K562 (cell line): ENCODE measurements at regions not wholly inside any gene's neighbourhood (a gene's known extent, or its start where the extent isn't known, plus 50 kb on each side); places are given as distances from the start of the nearest gene placed in this dataset.
A peak's percentile ranks its signal among the peaks of the same experiment; 100 is the strongest.

Experiments
- CBX1 ChIP-seq: sonication (generic); IDR thresholded peaks from 2 replicates; pipeline ENCODE4 v1.6.1; 2016; ENCODE audit warnings: antibody characterized with exemption, low read depth, mild to moderate bottlenecking
- DNMT1 ChIP-seq: fragments of 450-650 bp; IDR thresholded peaks from 2 replicates; pipeline ENCODE4 v1.6.1; 2016; ENCODE audit warnings: antibody characterized with exemption, mild to moderate bottlenecking
- ELF1 ChIP-seq: fragments of 200-800 bp; sonication (Bioruptor generic); IDR thresholded peaks from 2 replicates; pipeline ENCODE4 v1.6.1; 2016; ENCODE audit warnings: missing genetic modification characterization, missing compliant biosample characterization
- FOXJ3 ChIP-seq: sonication (generic); formaldehyde crosslinking; IDR thresholded peaks from 2 replicates; pipeline ENCODE4 v1.4.0; 2020; ENCODE audit warnings: mild to moderate bottlenecking, missing genetic modification reagents
- KDM1A ChIP-seq, 2 experiments: fragments of 450-650 bp; IDR thresholded peaks; 2 replicates each; pipeline ENCODE4 v1.6.1; 2016; ENCODE audit warnings: mild to moderate bottlenecking in 2 of 2
- NFIC ChIP-seq: fragments of 450-650 bp; IDR thresholded peaks from 2 replicates; pipeline ENCODE4 v1.6.1; 2017; ENCODE audit warnings: mild to moderate bottlenecking, inconsistent platforms
- NR2C2 ChIP-seq, 2 experiments: fragments of 200-800 bp in 1 of 2; sonication (Bioruptor generic) in 1 of 2; sonication (generic) in 1 of 2; formaldehyde crosslinking in 1 of 2; IDR thresholded peaks; 2 replicates each; pipeline versions ENCODE4 v1.6.1 to v1.8.0; 2016 to 2022; ENCODE audit warnings: mild to moderate bottlenecking in 1 of 2, missing compliant biosample characterization in 1 of 2, missing genetic modification characterization in 1 of 2, missing genetic modification reagents in 1 of 2
- PCBP1 ChIP-seq: fragments of 200-400 bp; formaldehyde crosslinking; IDR thresholded peaks from 2 replicates; pipeline ENCODE4 v1.6.1; 2018; ENCODE audit warnings: mild to moderate bottlenecking, low read depth, low read length; ENCODE audit not compliant: poor library complexity, severe bottlenecking
- SMAD3 ChIP-seq: fragments of 450-650 bp; formaldehyde crosslinking; conservative IDR thresholded peaks from 2 replicates; pipeline ENCODE4 v1.4.0; 2020; ENCODE audit warnings: mild to moderate bottlenecking
- SP1 ChIP-seq: sonication (generic); formaldehyde crosslinking; IDR thresholded peaks from 2 replicates; pipeline ENCODE4 v1.8.1; 2022; ENCODE audit warnings: mild to moderate bottlenecking, missing genetic modification reagents
- SRSF3 ChIP-seq: fragments of 200-400 bp; formaldehyde crosslinking; IDR thresholded peaks from 2 replicates; pipeline ENCODE4 v1.6.1; 2016; ENCODE audit warnings: mild to moderate bottlenecking, low read length, moderate library complexity; ENCODE audit not compliant: insufficient read depth
- ZEB2 ChIP-seq: fragments of 450-650 bp; IDR thresholded peaks from 2 replicates; pipeline ENCODE4 v1.6.1; 2016
- ZNF384 ChIP-seq: IDR thresholded peaks from 2 replicates; pipeline ENCODE4 v1.6.1; 2012; ENCODE audit warnings: low read depth, low read length, improper control_type of control experiment
- ZNF561 ChIP-seq: fragments of 450-650 bp; formaldehyde crosslinking; conservative IDR thresholded peaks from 2 replicates; pipeline ENCODE4 v1.4.0; 2020; ENCODE audit warnings: mild to moderate bottlenecking, moderate library complexity
- ZNF717 ChIP-seq: fragments of 250-450 bp; sonication (Bioruptor Pico); IDR thresholded peaks from 2 replicates; pipeline ENCODE4 v1.5.0; 2021
- TF ChIP-seq, protein P1 (sequence below), 2 experiments: fragments of 450-650 bp in 1 of 2; sonication (generic) in 1 of 2; formaldehyde crosslinking; conservative IDR thresholded peaks; 2 replicates each; pipeline versions ENCODE4 v1.4.0 to v1.8.1; 2020 to 2022; ENCODE audit warnings: mild to moderate bottlenecking in 1 of 2, missing genetic modification reagents in 1 of 2
- TF ChIP-seq, protein P2 (sequence below): fragments of 450-650 bp; formaldehyde crosslinking; IDR thresholded peaks from 2 replicates; pipeline ENCODE4 v1.4.0; 2020; ENCODE audit warnings: mild to moderate bottlenecking, moderate library complexity
- TF ChIP-seq, protein P3 (sequence below): fragments of 250-450 bp; sonication (Bioruptor Pico); IDR thresholded peaks from 2 replicates; pipeline ENCODE4 v1.5.0; 2021; ENCODE audit warnings: mild to moderate bottlenecking, moderate library complexity
- TF ChIP-seq, protein P4 (sequence below): fragments of 450-650 bp; IDR thresholded peaks from 2 replicates; pipeline ENCODE4 v1.7.0; 2016; ENCODE audit warnings: borderline replicate concordance
- TF ChIP-seq, protein P5 (sequence below): fragments of 450-650 bp; formaldehyde crosslinking; IDR thresholded peaks from 2 replicates; pipeline ENCODE4 v1.4.0; 2020; ENCODE audit warnings: mild to moderate bottlenecking, moderate library complexity

GRCh38 chr12:124510301-124510970 is 57.0 kb downstream of the NCOR2 start (continued):
- TF ChIP-seq, protein P1, sequence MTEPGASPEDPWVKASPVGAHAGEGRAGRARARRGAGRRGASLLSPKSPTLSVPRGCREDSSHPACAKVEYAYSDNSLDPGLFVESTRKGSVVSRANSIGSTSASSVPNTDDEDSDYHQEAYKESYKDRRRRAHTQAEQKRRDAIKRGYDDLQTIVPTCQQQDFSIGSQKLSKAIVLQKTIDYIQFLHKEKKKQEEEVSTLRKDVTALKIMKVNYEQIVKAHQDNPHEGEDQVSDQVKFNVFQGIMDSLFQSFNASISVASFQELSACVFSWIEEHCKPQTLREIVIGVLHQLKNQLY (CRISPR knock-in tag; conservative IDR thresholded peaks at IDR 0.05) = no peak
- TF ChIP-seq, protein P2, sequence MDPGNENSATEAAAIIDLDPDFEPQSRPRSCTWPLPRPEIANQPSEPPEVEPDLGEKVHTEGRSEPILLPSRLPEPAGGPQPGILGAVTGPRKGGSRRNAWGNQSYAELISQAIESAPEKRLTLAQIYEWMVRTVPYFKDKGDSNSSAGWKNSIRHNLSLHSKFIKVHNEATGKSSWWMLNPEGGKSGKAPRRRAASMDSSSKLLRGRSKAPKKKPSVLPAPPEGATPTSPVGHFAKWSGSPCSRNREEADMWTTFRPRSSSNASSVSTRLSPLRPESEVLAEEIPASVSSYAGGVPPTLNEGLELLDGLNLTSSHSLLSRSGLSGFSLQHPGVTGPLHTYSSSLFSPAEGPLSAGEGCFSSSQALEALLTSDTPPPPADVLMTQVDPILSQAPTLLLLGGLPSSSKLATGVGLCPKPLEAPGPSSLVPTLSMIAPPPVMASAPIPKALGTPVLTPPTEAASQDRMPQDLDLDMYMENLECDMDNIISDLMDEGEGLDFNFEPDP = no peak
- TF ChIP-seq, protein P3, sequence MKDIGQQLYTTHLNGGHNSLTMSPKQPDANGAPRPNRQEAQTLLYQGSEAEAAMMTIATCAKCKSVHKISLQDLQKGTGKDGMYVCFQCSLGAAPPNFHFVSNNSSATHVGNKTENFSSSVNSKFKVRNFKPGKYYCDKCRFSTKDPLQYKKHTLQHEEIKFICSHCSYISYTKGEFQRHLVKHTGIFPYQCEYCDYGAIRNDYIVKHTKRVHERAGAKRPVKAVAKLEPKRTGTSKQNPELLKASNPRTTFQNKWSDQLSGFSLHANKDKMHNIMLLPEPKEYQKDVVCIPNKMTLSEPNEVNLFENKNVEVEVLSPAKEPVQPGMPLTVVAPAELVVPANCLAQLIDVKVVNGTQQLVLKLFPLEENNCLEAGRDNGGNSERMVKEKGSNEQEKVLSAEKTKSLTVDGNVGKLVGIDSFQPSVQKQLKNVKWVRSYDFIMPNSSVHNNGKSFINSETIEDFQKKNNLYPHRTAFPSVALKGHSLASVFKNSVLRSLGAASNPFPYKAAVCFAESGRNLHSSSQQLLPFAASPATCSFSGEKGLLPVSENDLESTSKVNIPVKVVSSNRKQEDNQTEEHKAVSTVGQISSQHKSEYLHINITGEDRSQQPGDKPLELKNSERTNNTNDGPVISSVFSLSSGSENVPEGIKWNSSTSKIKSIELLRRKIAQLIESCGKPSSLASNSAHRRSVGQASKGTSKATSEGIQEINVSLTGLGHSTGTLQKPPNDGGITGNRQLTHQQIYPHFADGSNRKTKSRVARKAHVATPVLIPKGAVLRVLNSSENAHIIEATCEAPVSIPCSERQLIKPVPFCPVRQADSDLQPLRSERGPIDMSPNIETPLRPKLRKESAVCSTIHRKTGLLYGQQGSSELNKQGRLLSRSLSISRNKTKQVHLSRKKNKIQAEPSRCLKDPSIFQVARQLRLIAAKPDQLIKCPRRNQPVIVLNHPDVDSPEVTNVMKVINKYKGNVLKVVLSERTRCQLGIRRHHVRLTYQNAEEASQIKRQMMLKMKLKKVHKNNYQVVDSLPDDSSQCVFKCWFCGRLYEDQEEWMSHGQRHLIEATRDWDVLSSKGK (CRISPR knock-in tag) = no peak
- peak; percentile 12; the same call in 1 of the 2 replicates for TF ChIP-seq NFIC
- TF ChIP-seq DNMT1 = no peak
- TF ChIP-seq, protein P4, sequence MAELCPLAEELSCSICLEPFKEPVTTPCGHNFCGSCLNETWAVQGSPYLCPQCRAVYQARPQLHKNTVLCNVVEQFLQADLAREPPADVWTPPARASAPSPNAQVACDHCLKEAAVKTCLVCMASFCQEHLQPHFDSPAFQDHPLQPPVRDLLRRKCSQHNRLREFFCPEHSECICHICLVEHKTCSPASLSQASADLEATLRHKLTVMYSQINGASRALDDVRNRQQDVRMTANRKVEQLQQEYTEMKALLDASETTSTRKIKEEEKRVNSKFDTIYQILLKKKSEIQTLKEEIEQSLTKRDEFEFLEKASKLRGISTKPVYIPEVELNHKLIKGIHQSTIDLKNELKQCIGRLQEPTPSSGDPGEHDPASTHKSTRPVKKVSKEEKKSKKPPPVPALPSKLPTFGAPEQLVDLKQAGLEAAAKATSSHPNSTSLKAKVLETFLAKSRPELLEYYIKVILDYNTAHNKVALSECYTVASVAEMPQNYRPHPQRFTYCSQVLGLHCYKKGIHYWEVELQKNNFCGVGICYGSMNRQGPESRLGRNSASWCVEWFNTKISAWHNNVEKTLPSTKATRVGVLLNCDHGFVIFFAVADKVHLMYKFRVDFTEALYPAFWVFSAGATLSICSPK = no peak
- TF ChIP-seq FOXJ3 (CRISPR knock-in tag) = no peak
- no peak; the same call in 1 of the 2 replicates for TF ChIP-seq CBX1
- TF ChIP-seq, protein P5, sequence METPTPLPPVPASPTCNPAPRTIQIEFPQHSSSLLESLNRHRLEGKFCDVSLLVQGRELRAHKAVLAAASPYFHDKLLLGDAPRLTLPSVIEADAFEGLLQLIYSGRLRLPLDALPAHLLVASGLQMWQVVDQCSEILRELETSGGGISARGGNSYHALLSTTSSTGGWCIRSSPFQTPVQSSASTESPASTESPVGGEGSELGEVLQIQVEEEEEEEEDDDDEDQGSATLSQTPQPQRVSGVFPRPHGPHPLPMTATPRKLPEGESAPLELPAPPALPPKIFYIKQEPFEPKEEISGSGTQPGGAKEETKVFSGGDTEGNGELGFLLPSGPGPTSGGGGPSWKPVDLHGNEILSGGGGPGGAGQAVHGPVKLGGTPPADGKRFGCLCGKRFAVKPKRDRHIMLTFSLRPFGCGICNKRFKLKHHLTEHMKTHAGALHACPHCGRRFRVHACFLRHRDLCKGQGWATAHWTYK (CRISPR knock-in tag) = no peak
- TF ChIP-seq ELF1 = no peak
- TF ChIP-seq SMAD3 (CRISPR knock-in tag) = no peak
- no peak for TF ChIP-seq PCBP1
- no peak for TF ChIP-seq SP1 (CRISPR knock-in tag)
- no peak for TF ChIP-seq ZEB2
- peak; percentile 87 to 93 for TF ChIP-seq KDM1A (IDR thresholded peaks at IDR 0.05)
- no peak for TF ChIP-seq SRSF3
- TF ChIP-seq ZNF717 (CRISPR knock-in tag) = no peak
- TF ChIP-seq ZNF561 (CRISPR knock-in tag) = no peak
- TF ChIP-seq NR2C2 (CRISPR knock-in tag; IDR thresholded peaks at IDR 0.05) = no peak
- TF ChIP-seq NR2C2 (tag; IDR thresholded peaks at IDR 0.05) = no peak
- TF ChIP-seq ZNF384 = no peak
